Endothelial cell of umbilical vein (primary cell): ENCODE measurements at regions not wholly inside any gene's neighbourhood (a gene's known extent, or its start where the extent isn't known, plus 50 kb on each side); places are given as distances from the start of the nearest gene placed in this dataset.

Source experiments
- BruUV-seq: library from RNA; stranded (reverse); fragments of 400-500 nt; replicated peaks from 2 replicates; lab custom pipeline; 2021; lab: Mats Ljungman, UMichigan
- CTCF ChIA-PET: fragments of 300-600, 350-600 bp; sonication (Branson Sonifier 250); formaldehyde crosslinking; loops from one replicate; lab custom pipeline; 2021; ENCODE audit warnings: antibody characterized with exemption, inconsistent platforms; lab: Charles Lee
- POLR2A ChIA-PET: fragments of 300-600, 350-600 bp; sonication (Branson Sonifier 250); formaldehyde crosslinking; loops from one replicate; lab custom pipeline; 2021; ENCODE audit warnings: antibody characterized with exemption, inconsistent platforms; lab: Charles Lee
- DNase-seq: peaks from one replicate; pipeline ENCODE4 v3.0.0-alpha.2; 2011; ENCODE audit warnings: low read depth, low spot score
- FAIRE-seq: peaks from 2 replicates; lab custom pipeline; 2011; peaks lifted over from hg19 to GRCh38; lab: Jason Lieb, UNC
- H2AFZ ChIP-seq: 2 replicates; pipeline ENCODE4 v1.6.0; 2012; ENCODE audit warnings: low read depth, low read length, control low read depth, inconsistent platforms
- H3K27ac ChIP-seq: 2 replicates; pipeline ENCODE4 v1.5.1; 2011; ENCODE audit warnings: low read depth, mild to moderate bottlenecking, control low read depth, low read length, moderate library complexity; ENCODE audit not compliant: insufficient read depth
- H3K27me3 ChIP-seq, 2 experiments: 2 replicates each; pipeline versions ENCODE4 v1.6.0 to v1.6.1; 2011; ENCODE audit warnings: low read length in 2 of 2, mixed read lengths in 1 of 2; ENCODE audit not compliant: control insufficient read depth in 2 of 2, insufficient read depth in 2 of 2
- H3K36me3 ChIP-seq, 2 experiments: 2 replicates in 1 of 2; 3 replicates in 1 of 2; pipeline ENCODE4 v1.5.1; 2011; ENCODE audit warnings: low read length in 2 of 2, mild to moderate bottlenecking in 1 of 2, moderate library complexity in 1 of 2; ENCODE audit not compliant: control insufficient read depth in 2 of 2, insufficient read depth in 2 of 2; ENCODE audit errors: extremely low read depth in 1 of 2
- H3K4me1 ChIP-seq: 3 replicates; pipeline ENCODE4 v1.5.1; 2011; ENCODE audit warnings: mild to moderate bottlenecking, low read length; ENCODE audit not compliant: control insufficient read depth, insufficient read depth; ENCODE audit errors: extremely low read depth
- H3K4me2 ChIP-seq: 2 replicates; pipeline ENCODE4 v1.6.1; 2011; ENCODE audit warnings: low read length, control low read depth, mixed read lengths; ENCODE audit not compliant: insufficient read depth
- H3K4me3 ChIP-seq, 3 experiments: fragments of 200-600 bp in 1 of 3; sonication (generic), shearing (Covaris generic) in 1 of 3; replicated peaks in 1 of 3; 2 replicates each; pipeline ENCODE4 v1.5.1; 2011 to 2016; ENCODE audit warnings: control low read depth in 3 of 3, low read length in 3 of 3, mild to moderate bottlenecking in 2 of 3, inconsistent platforms in 1 of 3, low read depth in 1 of 3, moderate library complexity in 1 of 3; ENCODE audit not compliant: insufficient read depth in 1 of 3
- H3K79me2 ChIP-seq: 2 replicates; pipeline ENCODE4 v1.6.0; 2012; ENCODE audit warnings: low read length, inconsistent platforms; ENCODE audit not compliant: control insufficient read depth, insufficient read depth
- H3K9ac ChIP-seq: replicated peaks from 2 replicates; pipeline ENCODE3; 2011; ENCODE audit warnings: low read length, control low read depth; ENCODE audit not compliant: insufficient read depth; ENCODE audit errors: extremely low read depth
- H3K9me1 ChIP-seq: replicated peaks from 3 replicates; pipeline ENCODE4 v1.6.0; 2011; ENCODE audit warnings: mild to moderate bottlenecking, low read length; ENCODE audit not compliant: control insufficient read depth, insufficient read depth; ENCODE audit errors: extremely low read depth
- H3K9me3 ChIP-seq: replicated peaks from 2 replicates; pipeline ENCODE4 v1.5.1; 2012; ENCODE audit warnings: low read length, inconsistent platforms; ENCODE audit not compliant: control insufficient read depth, insufficient read depth
- H4K20me1 ChIP-seq: replicated peaks from 2 replicates; pipeline ENCODE3; 2011; ENCODE audit warnings: mild to moderate bottlenecking, low read length; ENCODE audit not compliant: control insufficient read depth, insufficient read depth; ENCODE audit errors: extremely low read depth
- EZH2 ChIP-seq: IDR thresholded peaks from 2 replicates; pipeline ENCODE4 v1.6.1; 2012; ENCODE audit warnings: borderline replicate concordance, low read depth, mild to moderate bottlenecking, moderate library complexity, low read length, inconsistent platforms; ENCODE audit not compliant: severe bottlenecking
- FOS ChIP-seq: IDR thresholded peaks from 2 replicates; pipeline ENCODE4 v1.6.1; 2011; ENCODE audit warnings: mild to moderate bottlenecking, low read length, moderate library complexity, borderline replicate concordance; ENCODE audit not compliant: insufficient read depth
- GATA2 ChIP-seq: IDR thresholded peaks from 2 replicates; pipeline ENCODE4 v1.7.0; 2011; ENCODE audit warnings: low read depth, mild to moderate bottlenecking, moderate library complexity, mixed read lengths, low read length; ENCODE audit not compliant: insufficient read length, insufficient read depth
- JUN ChIP-seq: IDR thresholded peaks from 2 replicates; pipeline ENCODE4 v1.6.1; 2011; ENCODE audit warnings: borderline replicate concordance, low read depth; ENCODE audit not compliant: insufficient read length, insufficient read depth
- MAX ChIP-seq: IDR thresholded peaks from 2 replicates; pipeline ENCODE4 v1.6.1; 2011; ENCODE audit not compliant: insufficient read depth, insufficient read length
- MYC ChIP-seq: IDR thresholded peaks from one replicate; pipeline ENCODE4 v1.6.1; 2011; ENCODE audit warnings: mild to moderate bottlenecking, low read depth, low read length
- POLR2A ChIP-seq: IDR thresholded peaks from 2 replicates; pipeline ENCODE4 v1.6.1; 2012; ENCODE audit warnings: low read depth, mild to moderate bottlenecking, control low read depth, low read length
- POLR2AphosphoS5 ChIP-seq: IDR thresholded peaks from 2 replicates; pipeline ENCODE4 v1.6.1; 2012; ENCODE audit warnings: low read depth, mild to moderate bottlenecking, control low read depth, low read length, moderate library complexity; ENCODE audit not compliant: insufficient read depth
- dilution Hi-C: fragments of 300-500 bp; cut with MboI; formaldehyde crosslinking; loops from one replicate; pipeline ENCODE4 v1.15.0; 2019; ENCODE audit warnings: low sequenced_read_pairs; ENCODE audit not compliant: extremely low pct_ligation_motif_present
- intact Hi-C: fragments of 100-400 bp; cut with micrococcal nuclease; formaldehyde crosslinking; loops from one replicate; pipeline ENCODE4 v1.10.0; 2022
- TF ChIP-seq, protein P1 (sequence below), 2 donors: IDR thresholded peaks; 1 replicate in 1 of 2; 2 replicates in 1 of 2; pipeline ENCODE4 v1.5.1; 2011; ENCODE audit warnings: low read length in 2 of 2, mild to moderate bottlenecking in 2 of 2, moderate library complexity in 2 of 2, control low read depth in 1 of 2, inconsistent platforms in 1 of 2, low read depth in 1 of 2; ENCODE audit not compliant: insufficient read depth in 1 of 2; ENCODE audit errors: extremely low read depth in 1 of 2

- intact Hi-C loops, result no loop called here
- no peaks in the 10 kb centered on the region for H3K27me3 ChIP-seq
- no peak overlapping the region for H3K4me3 ChIP-seq
- ChIA-PET POLR2A (no interaction called here), CTCF (no interaction called here)
- no peak overlapping the region for H3K4me2 ChIP-seq
- no peaks in the 10 kb centered on the region for H3K79me2 ChIP-seq
- dilution Hi-C loops, result no loop called here
- FAIRE-seq (no peak), DNase-seq (no peak)
- no TSS peak for BruUV-seq
- peaks cover 9% of the 10 kb centered on the region for H3K9me3 ChIP-seq
- H3K4me1 ChIP-seq, result no peaks in the 10 kb centered on the region
- H3K9ac ChIP-seq, result no peak overlapping the region
- no peaks in the 10 kb centered on the region for H3K36me3 ChIP-seq
- TF ChIP-seq FOS (no peak), POLR2A (no peak), MYC (no peak), GATA2 (no peak), EZH2 (no peak), POLR2AphosphoS5 (no peak), MAX (no peak), JUN (no peak)
- TF ChIP-seq, protein P1, sequence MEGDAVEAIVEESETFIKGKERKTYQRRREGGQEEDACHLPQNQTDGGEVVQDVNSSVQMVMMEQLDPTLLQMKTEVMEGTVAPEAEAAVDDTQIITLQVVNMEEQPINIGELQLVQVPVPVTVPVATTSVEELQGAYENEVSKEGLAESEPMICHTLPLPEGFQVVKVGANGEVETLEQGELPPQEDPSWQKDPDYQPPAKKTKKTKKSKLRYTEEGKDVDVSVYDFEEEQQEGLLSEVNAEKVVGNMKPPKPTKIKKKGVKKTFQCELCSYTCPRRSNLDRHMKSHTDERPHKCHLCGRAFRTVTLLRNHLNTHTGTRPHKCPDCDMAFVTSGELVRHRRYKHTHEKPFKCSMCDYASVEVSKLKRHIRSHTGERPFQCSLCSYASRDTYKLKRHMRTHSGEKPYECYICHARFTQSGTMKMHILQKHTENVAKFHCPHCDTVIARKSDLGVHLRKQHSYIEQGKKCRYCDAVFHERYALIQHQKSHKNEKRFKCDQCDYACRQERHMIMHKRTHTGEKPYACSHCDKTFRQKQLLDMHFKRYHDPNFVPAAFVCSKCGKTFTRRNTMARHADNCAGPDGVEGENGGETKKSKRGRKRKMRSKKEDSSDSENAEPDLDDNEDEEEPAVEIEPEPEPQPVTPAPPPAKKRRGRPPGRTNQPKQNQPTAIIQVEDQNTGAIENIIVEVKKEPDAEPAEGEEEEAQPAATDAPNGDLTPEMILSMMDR (IDR thresholded peaks at IDR 0.05; ENCODE audit: extremely low read depth in 1 of 2, insufficient read depth in 1 of 2, low read depth in 1 of 2, low read length in 2 of 2), result no peak
- no peak overlapping the region for H2AFZ ChIP-seq
- H3K9me1 ChIP-seq, result no peaks in the 10 kb centered on the region
- no peak overlapping the region for H3K27ac ChIP-seq
- no peaks in the 10 kb centered on the region for H4K20me1 ChIP-seq
Measured at GRCh38 chr4:181364504-181364903, 878.7 kb upstream of the TENM3 start.
